KBM-7 (cell line): ENCODE measurements at regions not wholly inside any gene's neighbourhood (a gene's known extent, or its start where the extent isn't known, plus 50 kb on each side); places are given as distances from the start of the nearest gene placed in this dataset.
"Not testable (repeated sequence)": the region's sequence is repeated elsewhere in the genome, so short reads cannot be mapped to it uniquely, and the experiment has no call there.

Source experiments
- DNase-seq: peaks from one replicate; pipeline ENCODE4 v3.0.0-alpha.2; 2015
- in situ Hi-C: fragments of 300-500 bp; cut with MboI; formaldehyde crosslinking; loops from 2 replicates; pipeline ENCODE4 v1.14.3; 2020; ENCODE audit warnings: low sequenced_read_pairs, low pct_unique_long_range_greater_than_20kb, mixed read lengths

- in situ Hi-C loops, result no loop called here
- no peak for DNase-seq
These were observed 50.9 kb upstream of the NXT1 start for GRCh38 chr20:23299673-23300050.

DNA sequence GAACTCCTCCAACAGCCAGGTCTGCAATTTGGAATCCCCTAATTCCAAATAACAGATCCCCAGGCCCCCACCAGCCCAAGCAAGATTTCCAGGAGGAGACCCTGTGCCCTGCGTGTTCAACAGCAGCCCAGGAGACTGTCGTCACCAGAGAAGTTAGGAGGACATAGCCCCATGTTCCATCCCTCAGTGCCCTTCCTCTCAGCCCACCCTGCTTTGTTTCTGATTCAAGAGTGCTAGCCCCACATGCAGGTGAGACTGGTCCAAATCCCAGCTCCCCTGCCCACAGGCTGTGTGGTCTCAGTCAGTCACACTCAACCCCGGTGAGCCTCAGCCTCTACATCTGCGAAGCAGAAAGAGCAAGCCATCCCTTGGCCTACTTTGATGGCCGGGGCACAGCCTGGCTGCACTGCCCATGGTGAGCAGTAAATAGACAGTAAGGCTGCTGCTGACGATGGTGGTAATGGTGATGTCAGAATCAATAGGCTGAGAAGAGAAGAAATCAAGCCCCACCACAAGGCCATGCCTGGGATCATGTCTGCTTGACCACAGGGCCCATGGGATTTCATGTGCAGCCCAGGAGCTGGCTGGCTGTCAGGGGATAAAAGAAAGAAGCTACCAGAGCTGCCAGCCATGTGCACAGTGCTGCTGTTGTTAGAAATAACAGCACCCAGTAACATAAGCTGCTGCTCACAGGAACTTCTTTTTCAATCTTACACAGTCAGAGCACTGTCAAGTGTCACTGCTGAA is 51.5 kb upstream of the NXT1 start:
- in situ Hi-C loops, result no loop called here
- no peak for DNase-seq

DNA sequence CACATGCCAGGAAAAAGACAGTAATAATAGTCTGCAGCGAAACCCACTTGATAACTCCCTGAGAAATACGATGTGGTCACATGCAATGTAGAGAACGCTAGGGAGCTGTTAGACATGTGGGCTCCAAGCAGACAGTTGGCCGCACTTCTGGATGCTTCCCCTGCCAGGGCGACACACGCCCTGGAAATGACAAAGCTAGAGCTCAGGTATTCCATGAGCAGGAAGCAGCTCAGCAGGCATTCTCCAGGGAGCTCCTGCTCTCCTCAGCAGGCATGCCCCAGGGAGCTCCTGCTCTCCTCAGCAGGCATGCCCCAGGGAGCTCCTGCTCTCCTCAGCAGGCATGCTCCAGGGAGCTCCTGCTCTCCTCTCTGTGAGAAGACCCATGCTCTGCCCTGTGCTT is 52.4 kb upstream of the NXT1 start:
- in situ Hi-C loops, result no loop called here
- no peak for DNase-seq

- in situ Hi-C loops, result no loop called here
- DNase-seq, result no peak
These were observed 53.5 kb upstream of the NXT1 start for GRCh38 chr20:23296841-23297701.

DNA sequence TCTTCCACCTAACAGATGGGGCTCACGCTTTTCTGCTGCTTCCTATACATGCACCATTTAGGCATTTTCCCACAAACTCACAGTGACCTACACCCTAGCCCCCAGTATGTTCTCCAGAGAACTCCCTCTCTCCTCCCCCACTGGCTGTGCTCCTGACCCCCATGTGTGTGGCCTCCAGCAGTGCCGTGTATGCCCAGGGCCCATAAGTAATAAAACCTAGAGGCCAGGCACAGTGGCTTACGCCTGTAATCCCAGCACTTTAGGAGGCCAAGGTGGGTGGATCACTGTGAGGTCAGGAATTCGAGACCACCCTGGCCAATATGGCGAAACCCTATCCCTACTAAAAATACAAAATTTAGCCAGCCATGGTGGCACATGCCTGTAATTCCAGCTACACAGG is 54.7 kb upstream of the NXT1 start:
- in situ Hi-C loops, result no loop called here
- no peak for DNase-seq

DNA sequence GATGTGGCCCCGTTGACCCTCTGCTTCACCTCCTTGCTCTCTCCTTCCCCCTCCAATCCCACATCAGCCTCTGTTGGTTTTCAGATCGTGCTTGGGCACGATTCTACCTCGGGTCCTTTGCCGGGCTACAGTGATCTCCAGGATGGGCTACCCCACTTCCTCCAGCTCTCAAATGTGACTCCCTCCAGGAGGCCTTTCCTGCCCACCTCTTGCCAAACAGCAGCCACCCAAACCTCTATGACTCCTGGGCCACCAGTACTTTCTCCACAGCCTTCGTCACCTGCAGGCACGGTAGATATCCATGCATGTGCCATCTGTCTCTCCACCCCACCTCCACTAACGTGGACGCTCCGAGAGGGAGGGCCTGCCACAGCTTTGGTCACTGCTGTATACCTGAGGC is 55.9 kb upstream of the NXT1 start:
- no peak for DNase-seq
- in situ Hi-C loops, result no loop called here

DNA sequence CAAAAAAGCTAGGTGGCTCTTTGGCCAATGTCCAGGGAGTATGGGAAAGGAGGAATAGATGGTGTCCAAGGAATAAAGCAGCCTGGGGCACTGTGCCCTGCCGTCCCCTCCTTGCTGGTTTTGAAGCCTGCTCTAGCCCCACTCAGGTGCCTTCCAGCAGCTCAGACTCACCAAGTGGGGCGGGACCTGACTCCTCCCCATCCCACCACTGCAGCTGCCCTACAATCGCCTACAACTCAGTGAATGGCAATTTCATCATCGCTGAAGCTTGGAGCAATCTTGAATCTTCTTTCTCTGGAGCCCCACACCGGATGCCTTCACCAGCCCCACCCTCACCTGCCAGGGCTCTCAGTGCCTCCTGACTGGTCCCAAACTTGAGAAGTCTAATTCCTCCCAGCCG is 56.4 kb upstream of the NXT1 start:
- in situ Hi-C loops, result no loop called here
- no peak for DNase-seq

GRCh38 chr20:23293689-23294088 is 56.9 kb upstream of the NXT1 start:
- no peak for DNase-seq
- in situ Hi-C loops, result no loop called here

DNA sequence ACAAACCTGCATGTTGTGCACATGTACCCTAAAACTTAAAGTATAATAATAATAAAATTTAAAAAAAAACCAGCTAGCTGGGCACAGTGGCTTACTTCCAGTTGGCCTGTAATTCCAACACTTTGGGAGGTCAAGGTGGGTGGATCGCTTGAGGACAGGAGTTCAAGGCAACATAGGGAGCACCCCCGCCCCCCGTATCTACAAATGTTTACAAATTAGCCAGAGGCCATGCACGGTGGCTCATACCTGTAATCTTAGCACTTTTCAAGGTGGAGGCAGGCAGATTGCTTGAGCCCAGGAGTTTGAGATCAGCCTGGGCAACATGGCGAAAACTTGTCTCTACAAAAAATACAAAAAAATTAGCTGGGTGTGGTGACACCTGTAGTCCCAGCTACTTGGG is 58.3 kb upstream of the NXT1 start:
- DNase-seq, in situ Hi-C loops: not testable (repeated sequence)

DNA sequence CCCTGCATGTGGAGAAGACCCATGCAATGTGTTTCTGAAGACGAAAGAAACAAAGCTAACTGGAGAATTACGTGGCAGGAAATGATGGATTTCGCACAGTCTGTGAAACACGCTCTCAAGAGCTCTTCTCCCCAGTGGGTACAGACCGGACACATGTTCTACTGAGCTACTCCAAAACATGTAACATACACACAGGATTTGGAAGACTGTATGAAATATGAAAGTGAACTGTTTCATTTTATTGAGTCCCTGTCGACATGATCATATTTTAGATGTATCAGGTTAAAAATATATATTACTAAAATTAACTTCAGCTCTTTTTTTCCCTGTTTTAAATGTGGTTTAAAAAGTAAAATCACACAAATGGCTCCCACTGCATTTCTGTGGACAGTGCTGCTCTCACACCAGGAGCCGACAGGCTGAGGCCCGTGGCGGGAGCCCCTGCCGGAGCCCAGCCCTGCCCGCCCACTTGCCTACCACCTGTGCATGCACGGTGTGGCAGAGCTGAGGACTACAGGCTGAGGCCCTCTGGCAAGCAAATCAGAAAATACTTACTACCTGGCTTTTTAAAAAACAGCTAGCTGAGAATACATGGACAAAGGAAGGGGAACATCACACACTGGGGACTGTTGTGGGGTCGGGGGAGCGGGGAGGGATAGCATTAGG is 58.9 kb upstream of the NXT1 start:
- DNase-seq, result no peak
- in situ Hi-C loops, result no loop called here

DNA sequence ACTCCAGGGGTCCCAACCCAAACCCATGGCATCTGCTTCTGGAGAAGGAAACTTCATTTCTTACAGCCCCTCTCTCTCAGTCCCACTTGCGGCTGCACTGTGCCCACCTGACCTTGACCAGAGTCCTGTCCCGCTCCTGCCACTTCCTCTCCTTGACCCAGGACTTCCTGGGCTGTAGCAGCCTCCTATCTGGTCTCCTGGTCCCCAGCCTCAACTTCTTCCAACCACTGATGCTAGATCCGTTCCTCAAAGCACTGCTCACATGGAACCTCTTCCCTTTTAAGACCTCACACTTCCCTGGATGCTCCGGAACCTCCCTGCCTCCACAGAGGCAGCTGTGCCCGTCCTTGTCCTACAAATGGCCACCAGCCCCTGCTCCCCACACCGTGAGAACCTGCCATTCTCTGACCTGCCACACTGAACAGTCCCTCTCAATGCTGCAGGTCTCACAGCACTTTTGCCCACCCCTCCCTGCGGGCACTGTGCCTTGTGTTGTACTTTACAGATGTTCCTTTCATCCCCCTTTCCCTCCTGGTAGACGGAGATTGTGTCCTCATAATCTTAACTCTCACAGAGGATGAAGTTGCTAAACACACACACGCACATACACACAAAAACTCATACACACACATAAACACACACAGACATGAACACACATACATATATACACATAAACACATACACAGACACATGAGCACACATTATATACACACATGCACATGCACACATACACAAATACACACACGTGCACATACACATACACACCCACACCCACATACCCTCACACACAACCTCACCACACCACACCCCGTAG is 59.6 kb upstream of the NXT1 start:
- in situ Hi-C loops, result no loop called here
- DNase-seq, result no peak

DNA sequence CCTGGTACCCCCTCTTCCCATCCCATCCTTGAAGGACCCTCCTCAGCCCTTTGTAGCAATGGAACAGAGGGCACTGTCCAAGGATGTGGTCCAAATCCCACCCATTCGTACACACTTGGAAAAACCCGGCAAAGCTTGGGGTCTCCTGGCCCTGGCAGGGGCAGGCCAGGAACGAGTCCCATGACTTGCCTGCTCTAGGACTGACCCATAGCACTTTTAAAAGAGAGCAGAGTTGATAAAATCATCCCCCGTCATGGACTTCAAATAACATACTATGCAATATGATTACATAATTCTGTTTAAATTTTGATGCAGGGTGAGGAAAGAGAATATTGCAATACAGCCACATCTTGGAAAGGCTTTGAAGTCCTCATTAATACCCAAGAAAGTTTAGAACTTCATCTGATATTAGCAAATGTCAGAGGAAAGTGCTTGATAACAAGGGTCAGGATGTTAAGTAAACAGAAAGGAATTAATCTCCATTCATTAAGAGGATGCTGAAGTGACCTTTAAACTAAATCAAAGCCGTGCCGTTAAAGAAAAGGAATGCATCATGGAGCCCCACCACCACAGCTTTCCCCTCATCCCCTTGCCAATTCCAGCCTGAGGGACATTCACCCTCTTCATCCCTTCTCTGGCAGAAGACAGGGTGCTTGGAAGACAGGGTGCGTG is 60.7 kb upstream of the NXT1 start:
- DNase-seq, result no peak
- in situ Hi-C loops, result no loop called here

- no peak for DNase-seq
- in situ Hi-C loops, result no loop called here
These were observed 61.3 kb upstream of the NXT1 start for GRCh38 chr20:23289249-23289648.

DNA sequence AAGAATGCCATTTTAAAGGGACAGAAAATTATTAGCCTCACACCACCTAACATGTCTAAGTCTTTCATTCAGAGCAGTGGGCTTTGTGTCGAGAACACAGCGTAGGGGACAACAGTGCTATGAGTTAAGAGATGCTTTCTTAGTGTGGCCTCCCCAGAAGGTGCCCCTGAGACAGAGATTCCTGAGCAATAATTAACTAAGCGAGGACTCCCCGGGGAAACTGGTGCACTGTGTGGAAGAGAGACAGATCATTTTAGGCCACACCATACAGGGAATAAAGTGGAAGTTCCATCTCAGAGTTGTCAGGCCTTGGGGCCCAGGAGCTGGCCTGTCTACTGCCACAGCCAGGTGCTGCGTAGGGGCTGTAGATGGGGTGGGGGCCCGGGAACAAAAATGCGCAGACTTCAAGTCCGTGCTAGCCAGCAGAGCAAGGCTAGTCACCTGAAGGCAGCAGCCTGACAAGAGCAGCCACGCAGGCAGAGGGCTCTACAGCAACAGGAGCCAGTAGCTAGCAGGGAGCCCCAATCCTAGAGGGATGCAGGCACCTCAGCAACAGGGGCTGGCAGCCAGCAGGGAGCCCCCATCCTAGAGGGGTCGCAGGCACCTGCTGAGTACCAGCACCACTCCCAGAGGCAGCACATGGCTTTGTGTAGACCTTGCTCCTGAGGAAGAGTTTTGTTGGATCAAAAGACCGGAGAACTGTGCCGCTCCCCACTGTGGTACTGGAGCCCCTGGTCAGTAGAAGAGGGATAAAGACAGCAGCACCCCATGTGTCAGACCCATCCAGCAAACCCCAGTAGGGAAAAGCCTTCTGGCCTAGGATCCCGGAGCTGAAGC is 63.0 kb upstream of the NXT1 start:
- DNase-seq, result no peak
- in situ Hi-C loops, result no loop called here

DNA sequence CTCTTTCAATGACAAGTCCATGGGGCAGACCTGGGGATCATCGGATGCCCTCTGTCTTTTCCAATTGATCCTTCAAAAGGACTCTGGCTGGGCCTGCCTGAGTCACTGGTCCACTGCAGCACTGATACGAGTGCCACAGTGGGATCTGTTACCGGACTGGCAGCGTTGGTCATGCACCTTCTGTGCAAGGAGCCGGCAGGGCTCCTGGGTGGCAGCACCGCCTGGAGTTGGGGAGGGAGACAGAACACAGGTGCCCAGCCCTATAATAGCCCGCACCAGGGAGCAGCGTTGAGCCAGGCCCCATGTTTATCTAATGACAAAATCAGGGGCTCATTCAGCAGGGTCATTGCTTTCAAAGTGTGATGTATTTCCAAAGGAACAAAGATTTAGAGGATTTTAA is 64.2 kb upstream of the NXT1 start:
- no peak for DNase-seq

DNA sequence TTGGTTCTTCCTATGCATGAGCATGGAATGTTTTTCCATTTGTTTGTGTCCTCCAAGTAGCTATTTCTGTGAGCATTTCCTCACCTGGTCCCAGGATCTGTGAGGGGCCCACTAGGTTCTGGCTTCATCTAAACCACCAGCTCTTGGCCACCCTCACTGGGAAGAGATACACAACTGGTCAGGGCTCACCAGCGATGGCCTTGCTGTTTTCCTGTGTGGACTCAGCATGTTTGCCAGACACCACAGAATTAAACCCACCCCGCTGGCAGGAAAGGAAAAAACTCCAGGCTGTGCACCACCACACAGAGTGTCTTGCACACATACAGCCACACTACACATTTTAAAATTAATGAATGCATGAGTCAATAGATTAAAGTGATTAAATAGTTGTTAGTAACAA is 65.1 kb upstream of the NXT1 start:
- DNase-seq, result no peak
- in situ Hi-C loops, result no loop called here

More for the DNA sequence above, 64.2 kb upstream of the NXT1 start:
- in situ Hi-C loops, result no loop called here

GRCh38 chr20:23284009-23284408 is 66.6 kb upstream of the NXT1 start:
- no peak for DNase-seq
- in situ Hi-C loops, result no loop called here
